Neural progenitor cell (in vitro differentiated cells): ENCODE measurements at regions not wholly inside any gene's neighbourhood (a gene's known extent, or its start where the extent isn't known, plus 50 kb on each side); places are given as distances from the start of the nearest gene placed in this dataset.

Experiments used
- DNase-seq: peaks from one replicate; pipeline ENCODE4 v3.0.0-alpha.2; 2016; ENCODE audit warnings: low spot score
- H2AFZ ChIP-seq: fragments of 200-600 bp; sonication (generic); replicated peaks from 2 replicates; pipeline ENCODE4 v1.6.1; 2016; ENCODE audit warnings: antibody characterized with exemption
- H3F3A ChIP-seq: fragments of 200-600 bp; sonication (generic); 2 replicates; pipeline ENCODE4 v1.6.1; 2016; ENCODE audit warnings: antibody characterized with exemption, low read depth
- H3K27ac ChIP-seq: fragments of 200-600 bp; sonication (generic); 2 replicates; pipeline ENCODE4 v1.5.1; 2016; ENCODE audit warnings: mild to moderate bottlenecking
- H3K27me3 ChIP-seq: fragments of 200-600 bp; sonication (generic); 2 replicates; pipeline ENCODE4 v1.6.1; 2016; ENCODE audit warnings: mild to moderate bottlenecking, moderate library complexity
- H3K36me3 ChIP-seq: fragments of 200-600 bp; sonication (generic); 2 replicates; pipeline ENCODE4 v1.5.1; 2016
- H3K4me1 ChIP-seq: fragments of 200-600 bp; sonication (generic); 2 replicates; pipeline ENCODE4 v1.6.1; 2016; ENCODE audit warnings: mixed run types
- H3K4me2 ChIP-seq: fragments of 200-600 bp; sonication (generic); 2 replicates; pipeline ENCODE4 v1.6.1; 2016
- H3K4me3 ChIP-seq: fragments of 200-600 bp; sonication (generic); 2 replicates; pipeline ENCODE4 v1.5.1; 2016
- H3K79me2 ChIP-seq: fragments of 200-600 bp; sonication (generic); 2 replicates; pipeline ENCODE4 v1.6.1; 2016; ENCODE audit warnings: low read depth
- H3K9ac ChIP-seq: fragments of 200-600 bp; sonication (generic); 2 replicates; pipeline ENCODE4 v1.6.1; 2016
- H3K9me3 ChIP-seq: fragments of 200-600 bp; sonication (generic); 2 replicates; pipeline ENCODE4 v1.5.1; 2016; ENCODE audit warnings: low read depth
- H4K20me1 ChIP-seq: fragments of 200-600 bp; sonication (generic); 2 replicates; pipeline ENCODE4 v1.6.1; 2016; ENCODE audit warnings: low read depth
- H3K27ac Mint-ChIP-seq: 3 replicates; pipeline ENCODE4 v1.8.0; 2021; ENCODE audit warnings: mixed read lengths
- H3K27me3 Mint-ChIP-seq: 2 replicates; pipeline ENCODE4 v1.8.0; 2022; ENCODE audit warnings: low read depth, mild to moderate bottlenecking, inconsistent platforms, moderate library complexity, mixed read lengths; ENCODE audit not compliant: insufficient read depth
- H3K36me3 Mint-ChIP-seq: 3 replicates; pipeline ENCODE4 v1.8.0; 2021; ENCODE audit warnings: mixed read lengths
- H3K4me1 Mint-ChIP-seq: 3 replicates; pipeline ENCODE4 v1.8.0; 2021; ENCODE audit warnings: mixed read lengths
- H3K4me3 Mint-ChIP-seq: 3 replicates; pipeline ENCODE4 v1.8.0; 2021; ENCODE audit warnings: mild to moderate bottlenecking, moderate library complexity, mixed read lengths
- H3K9me3 Mint-ChIP-seq: 3 replicates; pipeline ENCODE4 v1.8.0; 2020; ENCODE audit warnings: mixed read lengths
- EZH2 ChIP-seq: fragments of 200-600 bp; sonication (generic); IDR thresholded peaks from 2 replicates; pipeline ENCODE4 v1.6.1; 2017; ENCODE audit warnings: antibody characterized with exemption, mild to moderate bottlenecking, moderate library complexity
- EZH2phosphoT487 ChIP-seq: fragments of 200-600 bp; sonication (generic); IDR thresholded peaks from 2 replicates; pipeline ENCODE4 v1.6.1; 2017; ENCODE audit warnings: antibody characterized with exemption
- TF ChIP-seq, protein P1 (sequence below): fragments of 200-600 bp; sonication (generic); IDR thresholded peaks from 2 replicates; pipeline ENCODE4 v1.5.1; 2017; ENCODE audit warnings: antibody characterized with exemption, mild to moderate bottlenecking

DNA sequence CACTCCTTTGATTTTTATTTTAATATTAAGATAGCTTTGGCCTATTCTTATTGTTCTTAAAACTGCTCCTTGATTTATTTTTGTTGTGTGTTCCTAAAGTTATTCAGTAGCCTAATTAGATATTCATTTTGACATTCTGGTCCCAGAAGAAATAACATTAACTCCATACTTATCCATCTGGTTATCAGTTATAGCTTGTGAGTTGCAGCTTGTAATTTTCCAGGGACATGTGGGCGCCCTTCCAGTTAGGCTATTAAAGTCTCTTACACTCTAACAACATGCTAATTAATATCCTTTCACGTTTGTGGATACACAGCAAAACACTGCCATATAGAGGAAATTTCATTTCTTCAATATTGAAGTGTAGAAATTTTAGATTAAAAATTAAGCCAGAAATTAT lies 987.5 kb downstream of the HACE1 start:
- Histone ChIP-seq H3K4me2 (peak overlapping the region; percentile 67), H3K4me1 (peaks cover 37% of the 10 kb centered on the region), H3K79me2 (no peaks in the 10 kb centered on the region), H3K27ac (no peak overlapping the region), H3F3A (no peaks in the 10 kb centered on the region), H3K4me3 (no peak overlapping the region), H3K36me3 (no peaks in the 10 kb centered on the region), H3K9ac (no peak overlapping the region), H3K27me3 (no peaks in the 10 kb centered on the region), H3K9me3 (no peaks in the 10 kb centered on the region), H4K20me1 (no peaks in the 10 kb centered on the region), H2AFZ (peak overlapping the region; percentile 11)
- no peak for DNase-seq
- no peak overlapping the region for H3K4me3 Mint-ChIP-seq
- H3K9me3 Mint-ChIP-seq: peaks cover 13% of the 10 kb centered on the region
- TF ChIP-seq EZH2phosphoT487 (no peak), EZH2 (no peak)
- TF ChIP-seq, protein P1, sequence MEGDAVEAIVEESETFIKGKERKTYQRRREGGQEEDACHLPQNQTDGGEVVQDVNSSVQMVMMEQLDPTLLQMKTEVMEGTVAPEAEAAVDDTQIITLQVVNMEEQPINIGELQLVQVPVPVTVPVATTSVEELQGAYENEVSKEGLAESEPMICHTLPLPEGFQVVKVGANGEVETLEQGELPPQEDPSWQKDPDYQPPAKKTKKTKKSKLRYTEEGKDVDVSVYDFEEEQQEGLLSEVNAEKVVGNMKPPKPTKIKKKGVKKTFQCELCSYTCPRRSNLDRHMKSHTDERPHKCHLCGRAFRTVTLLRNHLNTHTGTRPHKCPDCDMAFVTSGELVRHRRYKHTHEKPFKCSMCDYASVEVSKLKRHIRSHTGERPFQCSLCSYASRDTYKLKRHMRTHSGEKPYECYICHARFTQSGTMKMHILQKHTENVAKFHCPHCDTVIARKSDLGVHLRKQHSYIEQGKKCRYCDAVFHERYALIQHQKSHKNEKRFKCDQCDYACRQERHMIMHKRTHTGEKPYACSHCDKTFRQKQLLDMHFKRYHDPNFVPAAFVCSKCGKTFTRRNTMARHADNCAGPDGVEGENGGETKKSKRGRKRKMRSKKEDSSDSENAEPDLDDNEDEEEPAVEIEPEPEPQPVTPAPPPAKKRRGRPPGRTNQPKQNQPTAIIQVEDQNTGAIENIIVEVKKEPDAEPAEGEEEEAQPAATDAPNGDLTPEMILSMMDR: no peak
- H3K4me1 Mint-ChIP-seq: peaks cover 37% of the 10 kb centered on the region
- peak overlapping the region; percentile 38 for H3K27ac Mint-ChIP-seq
- H3K36me3 Mint-ChIP-seq: no peaks in the 10 kb centered on the region
- H3K27me3 Mint-ChIP-seq: peaks cover 4% of the 10 kb centered on the region

DNA sequence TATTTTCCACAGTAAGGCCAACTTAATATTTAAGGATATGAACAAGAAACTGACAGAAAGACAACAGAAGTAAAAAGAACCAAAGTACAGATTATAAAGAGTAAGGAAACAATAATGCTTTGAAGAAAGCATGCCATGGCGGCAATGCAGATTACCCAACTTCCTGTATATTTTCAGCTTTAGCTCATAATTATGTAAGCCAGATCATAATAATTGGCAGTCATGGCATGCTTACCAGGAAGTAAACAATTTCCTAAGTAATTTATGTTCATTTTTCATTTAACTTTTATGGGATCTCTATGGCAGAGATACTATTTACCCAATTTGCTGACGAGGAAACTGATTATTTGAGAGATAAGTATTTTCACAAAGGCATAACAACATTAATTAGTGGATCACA lies 988.7 kb downstream of the HACE1 start:
- peaks cover 10% of the 10 kb centered on the region for H3K9me3 Mint-ChIP-seq
- Histone ChIP-seq H3K79me2 (no peaks in the 10 kb centered on the region), H3K9me3 (no peaks in the 10 kb centered on the region), H3K36me3 (no peaks in the 10 kb centered on the region), H3F3A (no peaks in the 10 kb centered on the region), H3K4me1 (peaks cover 37% of the 10 kb centered on the region), H4K20me1 (no peaks in the 10 kb centered on the region), H3K27ac (no peak overlapping the region), H2AFZ (peak overlapping the region; percentile 63), H3K4me2 (no peak overlapping the region), H3K27me3 (no peaks in the 10 kb centered on the region), H3K9ac (no peak overlapping the region), H3K4me3 (no peak overlapping the region)
- H3K4me1 Mint-ChIP-seq: peaks cover 37% of the 10 kb centered on the region
- no peak for TF ChIP-seq EZH2
- TF ChIP-seq EZH2phosphoT487: no peak
- TF ChIP-seq, protein P1: no peak
- H3K27me3 Mint-ChIP-seq: peaks cover 4% of the 10 kb centered on the region
- DNase-seq: no peak
- H3K27ac Mint-ChIP-seq: peak overlapping the region; percentile 17
- no peaks in the 10 kb centered on the region for H3K36me3 Mint-ChIP-seq
- no peak overlapping the region for H3K4me3 Mint-ChIP-seq

DNA sequence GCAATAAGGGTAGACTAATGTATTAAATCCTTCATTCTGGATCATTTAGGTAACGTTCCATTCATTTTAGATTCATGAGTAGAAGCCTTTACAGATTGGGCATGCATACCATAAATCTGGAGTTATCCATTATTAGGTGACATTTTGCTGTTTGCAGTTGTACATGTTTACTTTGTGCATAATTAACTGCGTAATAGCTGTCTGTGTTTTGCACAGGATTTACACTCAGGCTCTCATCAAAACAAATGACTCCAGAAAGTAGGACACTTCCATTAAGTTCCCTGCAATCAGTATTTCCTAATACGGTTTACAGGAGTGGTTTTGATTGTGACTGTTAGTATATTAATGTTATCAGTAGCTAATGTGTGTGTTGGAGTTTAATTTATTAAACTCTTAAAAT lies 997.4 kb downstream of the HACE1 start:
- TF ChIP-seq EZH2phosphoT487 (no peak), EZH2 (no peak)
- TF ChIP-seq, protein P1: no peak
- Histone ChIP-seq H3K4me2 (no peak overlapping the region), H3K4me1 (no peaks in the 10 kb centered on the region), H3K27ac (no peak overlapping the region), H3K27me3 (no peaks in the 10 kb centered on the region), H3K4me3 (no peak overlapping the region), H3K36me3 (no peaks in the 10 kb centered on the region), H2AFZ (peak overlapping the region; percentile 35), H3F3A (no peaks in the 10 kb centered on the region), H3K9ac (no peak overlapping the region), H3K79me2 (no peaks in the 10 kb centered on the region), H4K20me1 (no peaks in the 10 kb centered on the region), H3K9me3 (no peaks in the 10 kb centered on the region)
- Mint-ChIP-seq H3K9me3 (peaks cover 1% of the 10 kb centered on the region), H3K4me3 (no peak overlapping the region), H3K4me1 (no peaks in the 10 kb centered on the region), H3K36me3 (no peaks in the 10 kb centered on the region), H3K27ac (no peak overlapping the region), H3K27me3 (no peaks in the 10 kb centered on the region)
- DNase-seq: no peak
